HG03457 (cell line): ENCODE measurements at regions not wholly inside any gene's neighbourhood (a gene's known extent, or its start where the extent isn't known, plus 50 kb on each side); places are given as distances from the start of the nearest gene placed in this dataset.

Experiments
- ATAC-seq: cut with Tn5 transposase; IDR thresholded peaks from one replicate; pipeline ENCODE4 v1.9.1; 2021; ENCODE audit warnings: moderate number of reproducible peaks; ENCODE audit not compliant: unreplicated experiment

DNA sequence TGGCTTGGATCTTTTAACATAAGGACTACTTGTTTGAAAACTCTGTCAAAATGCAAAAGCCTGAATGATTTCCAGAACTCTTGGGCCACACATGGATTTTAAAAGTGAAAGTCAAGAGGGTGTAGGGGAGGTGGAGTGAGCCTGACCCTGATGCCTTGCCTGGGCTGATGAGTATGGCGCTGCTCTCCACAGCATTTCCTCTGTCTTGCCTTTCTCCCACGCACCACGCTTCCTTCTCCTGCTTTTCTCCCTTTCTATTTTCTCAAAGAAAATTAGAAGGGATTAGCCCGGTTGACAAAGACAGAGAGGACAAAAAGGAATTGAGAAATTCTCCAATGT, 207.0 kb upstream of the CCDC68 start:
- no peak for ATAC-seq

DNA sequence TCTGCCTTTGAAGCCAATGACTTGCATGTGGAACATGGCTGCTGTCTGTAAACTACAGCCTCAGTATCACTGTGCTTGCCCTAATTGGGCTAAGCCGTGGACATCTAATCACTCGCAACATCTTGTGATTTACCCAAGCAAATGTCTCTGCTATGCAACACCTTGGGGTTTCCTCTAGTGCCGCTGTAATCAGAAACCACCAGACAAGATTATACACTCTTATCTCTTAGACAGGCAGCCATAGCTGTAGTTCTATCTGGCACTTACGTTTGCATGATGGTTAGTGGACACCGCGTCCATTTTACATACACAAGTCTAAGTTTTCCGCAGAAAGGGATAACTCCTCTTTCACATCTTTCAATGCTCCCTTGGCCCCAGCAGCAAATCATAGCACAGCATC, 204.3 kb upstream of the CCDC68 start:
- ATAC-seq, result no peak

DNA sequence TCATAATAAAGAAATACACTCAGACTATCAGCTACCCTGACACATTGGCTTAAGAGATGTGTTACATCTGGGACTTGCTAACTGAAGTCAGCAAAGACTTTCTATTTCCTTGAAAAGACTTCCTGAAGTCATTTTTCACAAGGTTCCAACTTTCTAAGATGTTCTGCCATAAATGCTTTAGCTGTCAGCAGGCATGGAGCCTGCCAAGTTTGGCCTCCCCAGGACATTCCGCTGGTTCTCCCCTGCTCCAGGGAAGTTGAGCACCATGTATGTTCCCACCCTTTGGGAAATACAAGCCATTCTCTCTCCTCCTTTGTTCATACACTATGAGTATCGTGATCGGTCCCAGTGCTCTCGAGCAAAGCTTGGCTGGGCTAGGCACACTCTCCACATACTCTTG, 202.7 kb upstream of the CCDC68 start:
- ATAC-seq, result no peak

DNA sequence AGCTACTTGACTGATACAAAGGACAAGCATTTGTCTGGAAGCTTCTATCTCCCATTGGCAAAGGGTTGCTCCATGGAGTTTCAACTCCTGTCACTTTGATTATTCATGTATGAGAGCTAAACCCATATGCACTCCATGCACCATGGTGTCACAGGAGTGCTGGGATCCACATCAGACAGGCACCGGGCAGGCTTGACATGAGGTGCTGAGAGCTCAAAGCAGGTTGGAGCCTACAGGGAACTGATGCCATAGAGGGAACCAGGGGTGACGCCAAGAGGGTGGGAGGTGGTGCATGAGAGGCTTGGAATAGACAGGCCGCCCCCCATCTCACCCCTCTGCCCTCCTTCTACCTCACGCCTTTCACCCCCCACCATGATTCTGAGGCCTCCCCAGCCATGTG, 199.8 kb upstream of the CCDC68 start:
- ATAC-seq, result no peak

DNA sequence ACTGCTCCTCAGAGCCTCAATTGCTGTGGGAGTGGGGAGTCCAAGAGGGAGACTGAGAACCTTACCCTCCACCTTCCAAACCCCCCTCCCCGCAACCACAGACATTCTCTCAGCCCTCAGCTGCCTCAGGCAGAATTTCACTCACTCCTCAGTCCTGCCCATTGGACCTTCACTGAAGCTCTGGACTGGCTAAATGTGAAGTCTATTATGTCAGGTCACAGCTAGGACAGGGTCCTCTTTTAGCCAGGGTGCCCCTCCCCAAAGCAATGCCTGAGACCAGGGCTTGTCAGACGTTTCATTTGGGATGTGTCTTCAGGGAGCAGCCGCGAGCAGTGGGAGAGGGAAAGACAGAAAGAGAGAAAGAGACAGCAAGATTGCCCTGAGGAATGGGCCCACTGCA, 199.3 kb upstream of the CCDC68 start:
- ATAC-seq, result no peak

DNA sequence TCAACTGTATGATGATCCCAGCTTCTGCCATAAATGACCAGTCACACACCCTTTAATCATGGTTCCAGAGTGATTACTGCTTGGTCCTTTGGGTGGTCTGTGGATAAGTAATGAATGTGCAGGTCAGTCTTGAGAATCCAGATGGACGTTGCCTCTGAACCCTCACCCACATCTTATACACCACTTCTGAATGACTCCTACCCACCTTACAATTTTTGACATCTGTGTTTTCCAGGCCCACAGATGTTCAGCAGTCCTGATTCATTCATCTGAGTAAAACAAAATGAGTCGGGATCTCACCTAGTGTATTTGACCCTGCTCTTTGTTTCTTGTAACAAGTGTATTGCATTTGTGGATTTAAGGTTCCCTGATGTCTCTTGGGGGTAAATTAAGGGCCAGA, 194.1 kb upstream of the CCDC68 start:
- no peak for ATAC-seq

DNA sequence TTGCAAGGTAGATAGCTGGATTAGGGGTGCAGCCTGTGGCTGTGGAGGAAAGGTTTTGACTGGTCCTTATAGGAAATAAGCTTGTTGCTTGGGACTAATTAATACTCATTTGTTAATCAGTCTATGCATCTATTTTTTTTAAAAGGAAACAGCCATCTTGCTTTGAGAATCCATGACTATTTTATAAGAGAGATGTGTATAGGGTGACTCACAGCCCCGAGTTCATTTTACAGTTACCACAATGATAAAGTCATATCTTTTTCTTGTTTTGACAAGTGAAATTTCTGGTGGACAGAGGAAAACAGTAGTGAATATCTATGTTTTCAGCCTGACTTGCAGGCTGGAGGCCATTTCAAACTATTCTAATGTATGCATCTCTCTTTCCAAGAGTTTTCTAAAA, 193.5 kb upstream of the CCDC68 start:
- no peak for ATAC-seq

DNA sequence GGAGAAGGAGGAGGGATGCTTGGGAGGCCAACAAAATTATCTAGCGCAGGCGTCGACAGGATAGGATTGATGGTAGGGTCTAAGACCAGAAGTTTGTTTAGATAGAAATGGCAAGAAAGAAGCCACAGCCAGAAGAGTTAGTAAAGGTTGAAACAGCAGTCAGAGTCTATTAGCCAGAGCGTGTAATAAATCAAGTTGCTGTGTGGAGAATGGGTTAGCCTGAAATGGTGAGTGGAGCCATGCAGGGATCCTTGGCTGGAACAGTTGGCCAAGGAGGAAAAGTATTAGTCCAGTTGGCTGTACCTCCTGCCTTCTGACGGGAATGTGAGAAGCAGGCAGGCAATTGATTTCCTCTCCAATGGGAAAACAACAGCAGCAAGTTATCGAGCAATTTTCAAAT, 190.7 kb upstream of the CCDC68 start:
- no peak for ATAC-seq

DNA sequence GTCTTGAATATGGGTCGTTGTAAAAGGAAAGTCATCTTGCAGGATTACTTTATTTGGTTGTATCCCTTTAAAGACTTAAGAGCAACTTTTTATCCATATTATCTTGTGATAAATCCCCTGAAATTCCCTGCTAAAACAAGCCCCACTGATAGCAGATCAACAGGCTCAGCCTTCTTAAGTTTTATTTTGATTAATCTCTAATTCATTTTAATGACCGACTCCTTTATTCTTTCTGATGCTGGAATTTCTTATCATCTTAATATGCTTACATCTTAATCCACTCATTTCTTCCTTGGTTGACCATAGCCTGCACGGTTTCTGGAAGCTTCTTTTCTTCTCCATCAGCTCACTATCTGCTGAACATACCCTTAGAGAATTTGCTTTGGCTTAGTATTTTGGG, 188.5 kb upstream of the CCDC68 start:
- no peak for ATAC-seq

DNA sequence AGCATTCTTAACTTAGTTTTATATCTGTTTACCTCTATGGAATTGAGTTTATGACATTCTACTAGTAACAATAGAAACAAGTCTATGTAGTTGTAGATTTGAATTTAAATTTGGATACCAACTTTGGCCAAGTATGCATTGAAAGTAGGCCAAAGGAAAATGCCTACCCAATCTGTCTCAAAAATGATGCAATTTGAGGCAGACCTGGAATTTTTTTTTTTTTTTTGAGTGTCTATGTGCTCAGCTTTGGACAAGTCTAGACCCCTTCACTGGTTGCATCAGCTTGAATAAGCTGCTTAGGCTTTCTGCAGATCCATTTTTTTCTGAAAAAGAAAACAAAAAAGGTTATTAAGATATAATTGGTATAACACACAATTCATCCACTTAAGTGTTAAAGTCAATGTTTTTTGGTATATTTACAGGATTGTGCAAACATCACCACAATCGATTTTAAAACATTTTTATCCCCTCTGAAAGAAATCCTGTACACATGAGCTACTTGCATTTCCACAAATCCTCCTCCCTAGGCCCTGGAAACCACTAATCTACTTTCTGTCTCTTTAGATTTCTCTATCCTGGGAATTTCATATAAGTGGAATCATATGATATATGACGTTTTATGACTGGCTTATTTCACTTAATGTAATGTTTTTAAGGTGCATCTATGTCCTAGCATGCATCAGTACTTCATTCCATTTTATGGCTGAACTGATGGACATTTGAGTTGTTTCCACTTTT, 185.1 kb upstream of the CCDC68 start:
- ATAC-seq, result no peak

DNA sequence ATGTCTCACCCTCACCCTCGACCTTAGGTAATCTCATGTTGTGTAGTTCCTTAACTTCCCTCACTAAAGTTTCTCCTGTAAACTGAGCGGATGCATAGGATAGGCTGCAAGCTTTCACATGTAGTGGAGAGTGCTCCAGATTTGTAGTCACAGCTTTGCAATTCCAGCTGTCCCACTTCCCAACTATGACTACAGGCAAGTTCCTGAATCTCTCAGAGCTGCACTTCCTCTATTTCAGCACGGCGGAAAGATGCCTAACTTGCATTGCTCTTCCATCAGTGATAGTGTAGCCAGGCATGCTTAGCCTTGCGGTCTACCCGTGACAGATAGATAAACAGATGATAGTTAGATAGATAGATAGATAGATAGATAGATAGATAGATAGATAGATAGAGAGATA, 183.1 kb upstream of the CCDC68 start:
- ATAC-seq, result no peak

DNA sequence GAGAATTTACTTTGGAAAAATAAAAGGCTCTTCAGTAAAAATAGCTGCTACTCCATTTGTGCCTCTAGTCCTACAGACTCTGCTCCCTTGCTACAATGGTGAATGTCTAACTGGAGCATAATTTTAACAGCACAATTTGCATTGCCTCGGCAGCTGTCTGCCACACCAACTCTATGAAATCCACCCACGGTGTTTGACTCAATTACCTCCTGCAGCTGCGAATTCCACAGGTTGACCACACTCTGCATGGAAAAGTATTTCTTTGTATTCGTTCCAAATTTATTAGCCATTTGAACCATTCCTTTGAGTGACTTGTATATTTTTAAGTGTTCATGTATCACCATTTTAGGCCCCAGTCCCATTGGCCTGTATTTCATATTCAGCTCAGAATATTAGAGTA, 182.1 kb upstream of the CCDC68 start:
- no peak for ATAC-seq

DNA sequence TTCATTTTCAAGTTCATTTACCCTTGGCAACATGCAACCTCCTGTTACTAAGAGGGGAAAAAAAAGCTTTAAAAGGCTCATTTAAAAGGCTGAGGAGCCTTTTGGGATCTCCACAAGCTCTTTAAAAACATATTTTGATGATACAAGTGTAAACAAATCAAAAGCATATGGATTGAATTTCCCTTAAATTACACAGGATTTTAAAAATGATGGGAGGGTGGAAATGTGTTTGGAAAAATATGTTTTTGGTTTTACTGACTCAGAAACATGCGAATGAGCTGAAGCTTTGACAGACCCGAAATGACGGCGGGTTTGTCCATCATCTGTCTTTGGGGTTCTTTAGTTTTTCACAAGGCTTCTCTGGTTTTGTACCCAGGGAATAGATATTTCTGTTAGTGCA, 180.6 kb upstream of the CCDC68 start:
- ATAC-seq, result no peak

DNA sequence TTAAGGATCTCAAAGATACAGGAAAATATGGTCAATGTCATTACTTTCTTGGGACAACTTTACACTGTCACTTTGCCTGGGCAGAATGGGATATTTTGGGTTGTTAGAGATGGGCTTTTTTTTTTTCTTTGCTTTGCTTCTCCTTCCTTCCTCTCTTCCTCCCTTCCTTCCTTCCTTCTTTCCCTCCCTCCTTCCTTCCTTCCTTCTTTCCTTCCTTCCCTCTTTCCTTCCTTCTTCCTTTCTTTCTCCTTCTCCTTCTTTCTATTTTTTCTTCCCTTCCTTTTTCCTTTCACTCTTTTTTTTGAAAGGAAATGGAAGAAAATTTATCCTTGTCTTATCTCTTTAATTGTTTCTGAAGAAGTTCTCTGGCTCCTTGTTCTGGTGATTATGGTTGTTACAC, 180.0 kb upstream of the CCDC68 start:
- no peak for ATAC-seq

DNA sequence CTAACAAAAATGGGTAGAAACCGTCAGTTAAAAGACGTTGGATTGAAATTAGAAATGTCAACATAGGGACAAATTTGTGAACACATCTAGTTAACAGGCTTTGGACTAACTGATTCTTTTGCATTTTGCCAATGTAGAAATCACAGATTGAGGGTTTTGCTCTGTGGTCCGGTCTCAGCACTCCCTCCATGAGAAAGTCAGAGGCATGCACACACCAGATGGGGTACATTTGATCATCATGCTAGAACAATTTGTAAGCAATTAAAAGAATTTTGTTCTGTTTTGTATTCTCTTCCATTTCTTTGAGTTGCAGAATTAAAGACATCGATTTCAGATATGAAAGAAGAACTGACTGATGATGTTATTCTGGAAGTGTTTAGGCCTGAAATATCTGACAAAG, 179.1 kb upstream of the CCDC68 start:
- ATAC-seq, result no peak

DNA sequence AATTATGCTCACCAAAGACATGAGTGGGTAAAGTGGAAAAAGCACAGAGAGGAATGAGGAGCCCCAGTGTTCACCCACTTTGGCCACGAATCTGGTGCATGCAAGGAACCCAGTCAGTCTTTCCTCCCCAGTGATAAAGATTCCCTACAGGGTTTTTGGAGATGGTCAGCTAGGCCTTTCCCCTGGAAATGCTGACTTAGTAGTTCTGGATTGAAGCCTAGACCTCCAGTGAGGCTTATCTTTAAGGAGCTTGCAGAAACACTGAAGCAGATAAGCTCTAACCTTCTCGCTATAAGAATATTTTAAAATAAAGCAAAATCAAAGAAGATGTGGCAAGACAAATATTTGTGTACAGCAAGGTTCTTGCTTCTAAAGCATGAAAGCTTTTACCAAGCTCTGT, 178.3 kb upstream of the CCDC68 start:
- no peak for ATAC-seq

DNA sequence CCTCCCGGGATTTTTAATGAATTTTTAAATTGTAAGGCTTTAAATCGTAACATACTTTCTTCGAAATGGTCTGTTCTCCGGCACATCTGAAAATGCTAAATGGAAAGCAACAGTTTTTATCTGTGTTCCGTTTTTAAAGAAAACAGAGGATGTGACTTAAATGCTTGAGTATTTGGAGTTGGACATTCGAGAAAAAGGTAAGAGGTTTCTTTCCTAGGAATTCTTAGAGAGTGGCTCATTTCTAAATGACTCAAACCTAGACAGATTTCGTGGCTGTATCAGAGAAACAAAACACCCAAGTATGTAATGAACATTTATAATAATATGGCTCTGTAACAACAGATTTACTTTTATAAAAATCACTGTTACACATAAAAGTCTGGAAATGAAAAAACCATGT, 177.6 kb upstream of the CCDC68 start:
- no peak for ATAC-seq

DNA sequence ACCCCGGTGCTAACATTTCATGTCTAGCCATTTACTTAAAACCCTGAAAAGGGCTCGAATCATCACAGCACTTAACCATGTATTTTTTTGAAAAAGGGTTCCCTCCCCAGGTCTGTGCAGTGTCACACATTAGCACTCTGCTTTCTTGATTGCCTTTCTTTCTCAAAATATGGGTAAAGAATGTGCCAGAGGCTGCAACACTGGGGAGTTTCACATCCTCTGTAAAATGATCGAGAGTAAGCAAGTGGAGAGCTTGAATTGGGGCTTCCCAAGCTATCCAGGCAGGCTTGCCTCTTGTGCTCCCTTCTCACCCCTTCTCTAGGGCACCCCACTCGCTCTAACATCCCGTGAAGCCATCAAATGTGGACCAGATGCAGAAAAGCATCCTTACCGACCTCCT, 177.0 kb upstream of the CCDC68 start:
- no peak for ATAC-seq

DNA sequence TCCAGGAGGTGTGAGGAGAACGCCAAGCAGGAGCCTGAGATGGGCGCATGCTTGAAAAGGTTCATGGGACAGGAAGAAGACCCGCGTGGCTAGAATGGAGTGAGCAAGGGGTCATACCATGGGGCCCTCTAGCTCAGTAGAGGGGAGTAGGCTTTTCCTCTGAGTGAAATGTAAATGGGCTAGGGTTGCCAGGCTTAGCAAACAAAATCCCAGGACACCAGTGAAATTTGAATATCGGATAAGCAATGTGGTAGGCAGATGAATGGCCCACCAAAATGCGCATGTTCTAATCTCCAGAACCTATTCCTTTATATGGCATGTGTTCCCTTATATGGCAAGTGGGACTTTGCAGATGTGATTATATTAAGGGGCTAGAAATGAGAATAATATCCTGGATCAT, 174.1 kb upstream of the CCDC68 start:
- no peak for ATAC-seq

DNA sequence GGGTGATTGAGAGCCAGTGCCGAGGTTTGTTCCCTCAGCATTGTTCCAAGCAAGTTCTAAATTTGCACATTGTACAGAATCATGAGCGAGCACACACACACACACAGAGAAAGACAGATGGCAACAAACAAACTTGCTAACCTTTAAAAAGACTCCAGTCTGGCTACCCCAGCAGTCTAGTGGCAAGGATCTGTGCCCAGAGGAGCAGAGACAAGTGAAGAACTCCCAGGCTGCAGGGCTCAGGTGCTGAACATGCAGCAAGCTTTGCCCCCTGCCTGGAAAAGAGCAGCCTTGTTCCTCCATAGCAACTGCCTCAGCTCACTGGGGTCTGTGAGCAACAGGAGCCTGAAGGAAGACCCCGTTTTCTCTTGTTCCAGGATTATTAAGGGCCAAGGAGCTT, 169.2 kb upstream of the CCDC68 start:
- ATAC-seq, result no peak

DNA sequence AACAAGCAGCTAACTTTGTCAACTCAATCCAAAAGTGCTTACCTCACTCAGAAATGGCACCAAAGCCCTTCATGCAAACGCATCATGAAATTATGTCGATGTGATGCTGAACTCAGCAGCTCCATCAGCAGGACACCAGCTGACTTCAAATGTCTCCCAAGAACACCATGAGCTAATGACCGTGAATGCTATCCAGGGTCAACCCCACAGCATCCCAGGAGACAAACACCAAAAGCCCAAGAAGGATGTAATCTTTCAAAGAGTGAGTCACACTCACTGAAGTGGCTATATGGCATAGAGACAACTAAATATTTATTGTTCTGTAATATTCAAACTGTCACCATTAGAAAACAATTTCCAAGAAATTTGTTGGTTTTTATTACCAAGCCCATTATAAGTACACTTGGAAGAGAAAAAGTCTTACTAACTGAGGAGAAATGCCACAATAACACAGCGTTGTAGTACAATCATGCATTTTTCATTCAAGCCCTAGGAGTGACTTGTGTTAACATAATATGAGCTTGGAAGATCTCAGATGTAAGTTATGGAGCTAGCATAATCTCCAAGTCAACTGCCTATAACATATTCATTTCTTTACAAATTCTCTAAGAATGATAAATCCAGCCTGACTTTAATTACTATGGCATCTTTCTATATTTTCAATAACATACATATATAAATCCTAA, 165.0 kb upstream of the CCDC68 start:
- ATAC-seq, result no peak

DNA sequence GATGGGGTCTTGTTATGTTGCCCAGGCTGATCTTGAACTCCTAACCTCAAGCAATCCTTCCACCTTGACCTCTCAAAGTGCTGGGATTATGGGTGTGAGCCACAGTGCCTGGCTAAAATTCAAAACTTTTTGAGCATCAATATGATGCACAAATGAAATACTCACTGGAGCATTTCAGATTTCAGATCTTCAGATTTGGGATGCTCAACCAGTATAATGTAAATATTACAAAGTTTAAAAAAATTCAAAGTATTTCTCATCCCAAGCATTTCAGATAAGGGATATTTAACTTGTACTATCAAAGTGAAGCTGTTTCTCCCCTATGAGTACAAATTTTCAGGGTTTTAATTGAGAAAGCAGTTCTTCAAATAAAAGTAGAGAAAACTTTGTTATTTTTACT, 164.1 kb upstream of the CCDC68 start:
- ATAC-seq, result no peak
